NOMO-1 (cell line): ENCODE measurements at regions not wholly inside any gene's neighbourhood (a gene's known extent, or its start where the extent isn't known, plus 50 kb on each side); places are given as distances from the start of the nearest gene placed in this dataset.
"Not testable (repeated sequence)": the region's sequence is repeated elsewhere in the genome, so short reads cannot be mapped to it uniquely, and the experiment has no call there.

Experiments used
- DNase-seq, 2 experiments: peaks; one replicate each; lab custom pipeline; 2025; ENCODE audit not compliant: unreplicated experiment in 2 of 2; lab: John Stamatoyannopoulos, UW

GRCh38 chr1:163633366-163633765 lies 311.6 kb downstream of the NUF2 start:
- DNase-seq, result no peak

GRCh38 chr1:163645676-163646075 lies 323.9 kb downstream of the NUF2 start:
- DNase-seq, result not testable (repeated sequence)

- DNase-seq, result no peak
These were observed 328.9 kb downstream of the NUF2 start for GRCh38 chr1:163650624-163651023.

- DNase-seq, result no peak
These were observed 330.7 kb downstream of the NUF2 start for GRCh38 chr1:163652441-163652840.

GRCh38 chr1:163655565-163655964 lies 333.8 kb downstream of the NUF2 start:
- DNase-seq, result no peak

DNA sequence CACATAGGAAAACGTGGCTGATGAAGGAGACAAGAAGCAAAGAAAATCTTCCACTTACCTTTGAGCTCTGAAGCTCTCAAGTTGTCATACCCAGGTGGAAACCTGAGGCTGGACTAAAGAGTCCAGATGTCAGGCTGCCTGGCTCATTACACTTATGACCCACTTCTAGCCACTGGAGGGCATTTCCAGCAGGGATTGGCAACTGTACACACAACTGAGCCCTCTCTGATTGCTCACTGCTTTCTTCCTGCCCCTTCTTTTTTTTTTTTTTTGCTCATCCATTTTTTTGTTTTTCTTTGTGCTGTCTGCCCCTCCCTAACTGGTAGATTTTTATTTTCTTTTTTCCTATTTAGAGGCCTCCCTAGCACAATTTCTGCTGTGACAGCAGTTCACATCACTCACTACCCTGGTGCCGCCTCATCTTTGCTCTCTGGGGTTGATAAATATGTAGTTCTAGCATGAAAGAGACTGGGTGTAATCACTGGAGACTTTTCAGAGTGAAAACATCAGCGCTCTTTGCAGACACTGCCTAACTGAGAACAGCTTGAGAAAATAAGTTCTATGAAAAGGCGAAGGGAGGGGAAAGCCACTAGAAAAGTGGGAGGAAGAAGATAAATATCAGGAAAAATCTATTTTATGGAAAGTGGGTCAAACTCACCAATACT lies 334.5 kb downstream of the NUF2 start:
- no peak for DNase-seq

GRCh38 chr1:163657719-163658118 lies 336.0 kb downstream of the NUF2 start:
- DNase-seq, result no peak

- DNase-seq, result no peak
These were observed 339.6 kb downstream of the NUF2 start for GRCh38 chr1:163661391-163661790.

DNA sequence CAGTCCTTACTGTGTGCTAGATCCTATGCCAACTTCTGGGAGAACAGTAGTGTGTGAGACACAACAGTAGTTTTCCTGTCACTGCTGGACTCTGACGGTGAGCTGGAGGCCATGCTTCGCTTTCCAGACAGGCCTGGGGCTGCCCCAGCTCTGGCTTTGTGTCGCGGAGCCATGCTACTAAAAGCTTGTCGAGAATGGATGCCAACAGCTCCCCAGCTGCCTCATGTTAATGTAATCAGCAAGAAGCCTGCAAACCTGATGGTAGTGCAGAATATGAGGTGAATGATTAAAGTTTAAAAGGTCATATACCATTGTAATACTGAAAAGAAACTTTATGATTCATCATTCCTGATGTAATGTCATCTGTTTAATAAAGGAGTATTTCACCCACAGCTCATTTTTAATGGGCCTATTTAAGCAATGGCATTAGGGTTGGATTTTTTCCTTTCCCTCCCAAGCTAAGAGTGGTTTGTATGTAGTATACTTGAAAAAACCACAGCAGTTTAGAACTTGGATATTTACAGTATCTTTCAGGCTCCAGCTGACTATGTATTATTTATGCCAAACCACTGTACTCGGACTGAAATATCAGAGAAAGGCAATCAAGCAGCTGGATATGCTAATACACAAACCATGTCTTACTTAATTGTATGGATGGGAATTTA lies 343.0 kb downstream of the NUF2 start:
- DNase-seq, result no peak

DNA sequence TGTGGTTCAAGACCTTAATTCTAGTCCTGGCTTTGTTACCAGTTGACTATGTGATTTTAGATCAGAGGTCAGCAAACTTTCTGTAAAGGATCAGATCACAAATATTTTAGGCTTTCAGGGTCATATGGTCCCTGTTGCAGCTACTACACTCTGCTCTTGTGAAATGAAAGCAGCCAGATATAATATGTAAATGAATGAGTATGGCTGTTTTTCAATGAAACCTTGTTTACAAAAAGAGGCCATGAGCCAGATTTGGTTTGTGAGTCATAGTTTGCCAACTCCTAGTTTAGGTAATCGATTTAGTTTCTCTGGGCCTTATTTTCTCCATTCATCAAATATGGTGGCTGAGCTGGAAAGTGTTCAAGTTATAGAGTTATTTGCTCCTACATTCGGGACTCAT lies 346.7 kb downstream of the NUF2 start:
- no peak for DNase-seq

DNA sequence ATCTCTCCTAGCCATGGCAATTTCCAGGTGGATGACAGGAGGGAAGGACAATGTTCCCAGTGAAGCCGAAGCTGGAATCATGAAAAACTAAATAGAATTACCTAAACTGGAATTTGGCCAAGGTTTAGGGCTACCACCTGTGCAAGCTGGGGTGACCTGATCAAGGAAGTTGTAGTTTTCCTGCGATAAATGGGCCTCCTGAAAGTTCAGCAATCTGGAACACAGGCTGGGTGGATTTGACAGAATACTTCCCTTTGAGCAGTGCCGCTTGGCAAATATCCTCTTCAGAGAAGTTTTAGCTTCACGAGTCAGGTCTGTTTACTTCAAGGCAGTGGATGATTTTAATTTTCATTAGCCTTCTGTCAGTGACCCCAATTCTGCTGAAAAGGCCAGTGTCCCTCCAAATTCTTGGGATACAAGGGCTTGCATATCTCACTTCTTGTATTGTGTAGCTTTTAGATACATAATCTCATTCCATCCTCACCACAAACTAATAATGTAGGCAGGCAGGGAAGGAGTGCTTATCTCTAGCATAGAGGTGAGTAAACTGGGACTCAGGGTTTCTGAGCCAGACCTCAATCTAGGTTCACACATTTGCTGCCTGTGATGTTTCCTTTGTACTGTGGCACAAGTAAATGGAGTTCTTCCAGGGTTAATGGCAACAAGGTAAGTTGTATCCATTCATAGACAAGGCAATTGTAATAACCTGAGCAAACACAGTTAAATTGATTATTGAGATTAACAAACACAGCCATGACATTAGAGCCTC lies 349.4 kb downstream of the NUF2 start:
- no peak for DNase-seq

DNA sequence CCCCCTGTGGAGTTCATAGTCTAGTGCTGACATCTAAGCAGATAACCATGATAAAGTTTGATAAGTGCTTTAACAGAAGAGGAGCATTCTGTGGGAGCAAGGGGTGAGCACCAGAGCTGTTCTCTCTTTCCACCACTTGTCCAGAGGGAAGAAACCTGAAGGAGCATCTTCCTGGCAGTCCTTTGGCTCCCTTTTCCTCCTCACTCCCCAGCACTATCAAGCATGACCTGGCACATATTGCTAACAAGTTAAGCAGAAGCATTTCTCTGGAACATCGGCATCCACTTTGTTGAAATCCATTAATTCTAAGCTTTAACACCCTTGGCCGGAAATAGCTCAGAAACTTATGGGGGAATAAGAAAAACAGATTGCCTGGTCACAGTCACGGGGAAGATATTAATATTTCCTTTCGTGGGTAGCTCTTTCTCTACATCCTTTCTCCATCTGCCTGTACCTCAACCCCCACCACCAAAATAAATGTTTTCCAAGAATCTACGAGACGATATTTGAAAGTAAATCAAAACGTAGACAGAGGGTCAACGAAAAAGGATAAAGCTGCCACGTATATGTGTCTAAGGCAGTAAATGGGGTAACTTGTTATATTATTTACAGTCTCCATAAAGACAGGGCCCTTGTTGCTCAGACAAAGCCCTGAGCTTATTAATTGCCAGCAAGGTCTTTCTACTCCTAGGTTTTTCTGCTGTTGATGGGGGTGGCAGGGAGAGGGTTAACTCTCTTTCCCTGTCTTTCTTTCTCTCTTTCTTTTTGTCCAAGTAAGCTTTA lies 351.4 kb downstream of the NUF2 start:
- DNase-seq, result no peak

GRCh38 chr1:163673759-163674151 lies 352.0 kb downstream of the NUF2 start:
- no peak for DNase-seq

DNA sequence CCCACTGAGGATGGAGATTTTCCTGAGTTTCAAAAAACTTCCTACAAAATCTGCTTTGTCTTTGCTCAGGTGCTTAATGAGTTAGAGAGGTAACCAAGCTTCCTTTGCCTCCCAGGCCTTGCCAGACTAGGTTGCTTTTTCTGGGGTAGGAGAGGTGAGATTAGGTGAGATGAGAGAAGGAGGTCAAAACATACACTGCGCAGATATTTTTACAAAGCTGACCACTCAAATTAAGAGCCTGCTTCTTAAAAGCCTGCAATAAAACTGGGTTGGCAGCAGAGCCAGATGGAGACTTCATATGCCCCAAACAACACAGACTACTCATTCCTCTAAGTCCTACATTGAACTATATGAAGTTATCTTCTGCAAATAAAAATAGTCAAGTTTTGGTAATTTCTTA lies 352.5 kb downstream of the NUF2 start:
- no peak for DNase-seq

GRCh38 chr1:163684785-163685184 lies 363.0 kb downstream of the NUF2 start:
- no peak for DNase-seq

- no peak for DNase-seq
These were observed 370.5 kb downstream of the NUF2 start for GRCh38 chr1:163692266-163692665.

GRCh38 chr1:163697137-163697536 lies 375.4 kb downstream of the NUF2 start:
- no peak for DNase-seq

DNA sequence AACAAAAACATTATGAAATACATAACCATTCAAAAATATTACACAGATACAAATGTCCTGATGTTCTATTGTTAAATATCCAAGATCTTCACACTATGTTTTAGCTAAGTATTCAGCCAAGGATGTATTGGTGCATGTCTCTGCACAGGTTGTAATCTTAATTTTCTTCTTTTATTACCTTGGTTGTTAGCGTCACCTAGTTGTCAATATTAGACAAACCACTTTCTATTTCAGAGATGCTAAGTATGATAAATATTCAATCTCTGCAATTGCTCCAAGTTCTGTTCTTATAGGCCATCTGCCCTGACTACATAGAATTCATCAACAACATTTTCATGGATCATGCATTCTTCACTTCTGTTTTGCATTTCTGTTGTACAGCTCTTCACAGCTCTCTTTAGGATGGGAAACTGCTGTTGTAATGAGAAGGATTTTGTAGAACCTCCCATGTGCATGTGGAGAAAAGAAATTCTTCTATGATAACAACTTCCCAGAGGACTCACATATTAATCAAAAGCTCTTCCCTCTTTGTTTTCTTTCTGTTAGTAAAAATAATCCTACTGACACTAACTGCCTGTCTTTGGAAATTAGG lies 380.1 kb downstream of the NUF2 start:
- no peak for DNase-seq

DNA sequence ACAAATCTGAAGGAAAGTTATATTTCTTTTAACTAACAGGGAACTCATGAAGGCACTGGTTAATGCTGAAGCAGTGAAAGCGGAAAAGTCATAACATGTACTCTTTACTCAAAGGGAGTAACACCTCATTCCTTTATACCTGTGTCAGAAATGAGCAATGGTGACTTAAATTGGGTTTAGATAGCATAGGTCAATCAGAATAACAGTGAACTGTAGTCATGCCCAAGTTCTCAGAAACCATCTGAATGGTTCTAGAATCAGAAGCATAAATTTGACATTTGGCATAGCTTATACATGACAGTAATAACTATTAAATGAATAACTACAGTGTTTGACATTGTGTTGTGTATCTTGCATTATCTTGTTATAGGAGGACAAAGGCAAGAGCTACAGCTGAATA lies 382.0 kb downstream of the NUF2 start:
- DNase-seq, result no peak

GRCh38 chr1:163706915-163707314 lies 385.2 kb downstream of the NUF2 start:
- peak in 1 of 2 experiments; percentile 1 for DNase-seq

DNA sequence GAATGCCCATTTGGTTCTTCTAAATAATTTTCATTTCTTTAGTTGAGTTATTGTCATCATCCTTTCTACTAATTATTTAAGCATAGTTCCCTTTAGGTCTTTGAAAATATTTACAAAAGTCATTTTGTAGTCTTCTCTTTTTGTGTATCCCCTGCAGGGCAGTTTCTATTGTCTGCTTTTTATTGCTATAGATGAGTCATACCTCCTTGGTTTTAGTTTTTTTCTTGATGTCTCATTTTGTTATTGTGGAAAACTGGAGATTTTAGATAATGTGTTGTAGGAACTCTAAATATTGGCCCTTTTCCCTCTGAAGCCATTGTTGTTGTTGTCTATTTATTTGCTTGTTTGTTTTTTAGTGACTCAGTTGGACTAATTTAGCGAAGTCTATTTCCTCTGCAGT lies 387.9 kb downstream of the NUF2 start:
- DNase-seq, result no peak
